ENCODE measurements at regions not wholly inside any gene's neighbourhood (a gene's known extent, or its start where the extent isn't known, plus 50 kb on each side); places are given as distances from the start of the nearest gene placed in this dataset.

DNA sequence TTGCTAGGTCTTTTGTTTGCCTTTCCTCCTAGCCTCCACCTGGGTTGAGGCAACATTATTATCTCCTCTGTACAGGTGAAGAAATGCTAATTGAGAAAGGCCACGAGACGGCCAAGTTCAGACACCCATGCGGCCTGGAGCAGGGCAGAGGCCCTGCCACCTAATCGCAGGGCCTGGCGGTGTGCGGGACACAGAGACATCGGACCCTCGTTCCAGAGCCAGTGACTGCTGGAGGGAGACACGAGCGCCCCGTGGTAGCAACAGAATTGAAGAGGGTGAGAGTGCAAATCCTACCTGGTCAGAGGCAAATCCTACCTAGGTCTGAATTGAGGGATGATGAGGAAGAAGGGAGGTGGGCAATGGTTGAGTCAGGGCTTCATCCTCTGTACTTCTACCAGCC is 113.8 kb upstream of the MEF2A start:
- H3K4me3 ChIP-seq (ENCODE audit: low read depth, low read length), result no peak overlapping the region
- TF ChIP-seq, protein P1, sequence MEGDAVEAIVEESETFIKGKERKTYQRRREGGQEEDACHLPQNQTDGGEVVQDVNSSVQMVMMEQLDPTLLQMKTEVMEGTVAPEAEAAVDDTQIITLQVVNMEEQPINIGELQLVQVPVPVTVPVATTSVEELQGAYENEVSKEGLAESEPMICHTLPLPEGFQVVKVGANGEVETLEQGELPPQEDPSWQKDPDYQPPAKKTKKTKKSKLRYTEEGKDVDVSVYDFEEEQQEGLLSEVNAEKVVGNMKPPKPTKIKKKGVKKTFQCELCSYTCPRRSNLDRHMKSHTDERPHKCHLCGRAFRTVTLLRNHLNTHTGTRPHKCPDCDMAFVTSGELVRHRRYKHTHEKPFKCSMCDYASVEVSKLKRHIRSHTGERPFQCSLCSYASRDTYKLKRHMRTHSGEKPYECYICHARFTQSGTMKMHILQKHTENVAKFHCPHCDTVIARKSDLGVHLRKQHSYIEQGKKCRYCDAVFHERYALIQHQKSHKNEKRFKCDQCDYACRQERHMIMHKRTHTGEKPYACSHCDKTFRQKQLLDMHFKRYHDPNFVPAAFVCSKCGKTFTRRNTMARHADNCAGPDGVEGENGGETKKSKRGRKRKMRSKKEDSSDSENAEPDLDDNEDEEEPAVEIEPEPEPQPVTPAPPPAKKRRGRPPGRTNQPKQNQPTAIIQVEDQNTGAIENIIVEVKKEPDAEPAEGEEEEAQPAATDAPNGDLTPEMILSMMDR (IDR thresholded peaks at IDR 0.05; ENCODE audit: insufficient read depth, low read length), result no peak
- no peak for DNase-seq (ENCODE audit: low read depth)

DNA sequence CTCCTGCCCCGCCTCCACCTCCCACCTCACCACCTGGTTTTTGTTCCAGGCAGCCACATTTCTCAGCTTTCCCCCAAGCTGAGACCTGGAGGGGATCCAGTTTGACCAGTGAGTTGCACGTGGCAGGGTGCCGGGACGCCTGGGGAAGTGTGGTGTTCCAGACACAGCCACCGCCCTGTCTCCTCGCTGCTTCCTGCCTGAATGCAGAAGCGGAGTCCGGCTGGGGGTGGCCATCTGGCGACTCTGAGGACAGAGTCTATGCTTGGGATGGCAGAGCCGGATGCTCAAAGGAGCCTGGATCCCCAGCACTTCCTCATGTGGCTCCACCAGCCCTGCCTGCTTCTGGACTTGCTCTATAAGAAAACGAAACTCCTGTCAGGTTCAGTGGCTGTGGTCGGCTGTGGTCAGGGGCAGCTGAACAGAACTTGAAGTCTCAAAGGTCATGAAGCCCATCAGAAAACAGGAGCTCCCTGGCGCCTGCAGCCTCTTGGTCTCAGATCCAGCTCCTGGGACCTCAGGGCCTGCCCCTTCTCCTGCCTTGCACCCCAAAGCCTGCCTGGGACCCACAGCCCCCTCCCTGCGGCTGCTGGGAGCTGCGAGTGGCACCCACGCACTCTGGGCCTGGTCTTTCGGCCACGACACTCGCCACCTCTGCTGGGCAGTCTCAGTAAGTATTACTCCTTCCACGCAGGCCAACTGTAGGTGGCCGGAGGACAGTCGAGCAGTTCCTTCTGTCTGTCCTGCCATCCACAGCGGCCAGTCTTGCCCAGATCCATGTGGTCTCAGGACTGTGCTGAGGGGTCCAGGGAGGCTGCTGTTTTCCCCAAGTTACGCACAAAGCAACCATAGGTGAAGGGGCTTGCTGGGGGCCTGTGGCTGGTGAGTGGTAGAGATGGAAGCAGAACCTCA is 112.8 kb upstream of the MEF2A start:
- TF ChIP-seq, protein P1 (IDR thresholded peaks at IDR 0.05; ENCODE audit: insufficient read depth, low read length), result no peak
- no peak overlapping the region for H3K4me3 ChIP-seq (ENCODE audit: low read depth, low read length)
- DNase-seq (ENCODE audit: low read depth), result peak; percentile 38

DNA sequence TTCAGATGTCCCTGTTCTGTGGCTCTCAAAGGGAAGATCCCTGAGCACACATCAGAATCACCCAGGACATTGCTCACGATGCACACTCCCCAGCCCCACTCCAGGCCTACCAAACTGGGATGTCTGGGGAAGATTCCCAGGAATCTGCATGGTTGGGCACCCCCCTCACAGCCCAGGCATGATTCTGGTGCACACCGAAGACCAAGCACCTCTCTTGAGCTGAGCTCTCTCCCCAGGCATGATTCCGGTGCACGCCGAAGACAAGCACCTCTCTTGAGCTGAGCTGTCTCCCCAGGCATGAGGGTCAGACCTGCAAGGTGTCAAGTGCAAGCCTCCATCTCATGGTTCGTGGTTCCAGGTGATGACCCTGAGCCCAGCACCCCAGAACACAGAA is 112.2 kb upstream of the MEF2A start:
- no peak for DNase-seq (ENCODE audit: low read depth)
- TF ChIP-seq, protein P1 (IDR thresholded peaks at IDR 0.05; ENCODE audit: insufficient read depth, low read length), result no peak
- no peak overlapping the region for H3K4me3 ChIP-seq (ENCODE audit: low read depth, low read length)

DNA sequence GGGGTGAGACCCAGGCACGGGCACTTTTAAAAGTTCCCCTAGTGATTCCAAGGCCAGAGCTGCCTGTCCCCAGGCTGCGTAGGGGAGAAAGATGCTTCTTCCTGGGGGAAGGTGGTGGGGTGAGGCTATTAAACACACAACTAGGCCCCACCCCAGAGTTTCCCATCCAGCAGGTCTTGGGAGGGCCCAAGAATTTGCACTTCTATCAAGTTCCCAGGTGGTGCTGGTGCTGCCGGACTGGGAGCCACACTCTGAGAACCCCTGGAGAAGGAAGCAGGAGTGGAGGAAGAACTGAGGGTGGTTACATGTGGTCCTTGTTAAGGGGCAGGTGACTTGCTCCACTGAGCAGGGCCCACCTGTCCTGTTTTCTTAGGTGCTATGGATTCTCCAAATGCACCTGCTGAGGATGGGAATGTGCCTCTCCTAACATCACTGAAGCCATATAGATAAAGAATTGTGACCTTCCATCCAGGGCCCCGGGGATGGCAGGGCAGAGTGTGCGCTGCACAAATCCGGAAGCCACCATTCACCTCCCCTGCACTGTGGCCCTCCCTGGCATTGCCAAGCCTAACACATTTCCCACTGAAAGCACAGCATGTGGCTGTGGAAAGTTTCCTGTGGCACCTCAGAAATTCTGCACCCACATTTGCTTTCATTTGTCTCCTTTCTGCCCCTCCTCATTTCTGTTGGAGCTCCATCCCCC is 111.5 kb upstream of the MEF2A start:
- no peak for DNase-seq (ENCODE audit: low read depth)
- no peak overlapping the region for H3K4me3 ChIP-seq (ENCODE audit: low read depth, low read length)
- TF ChIP-seq, protein P1 (IDR thresholded peaks at IDR 0.05; ENCODE audit: insufficient read depth, low read length), result no peak

DNA sequence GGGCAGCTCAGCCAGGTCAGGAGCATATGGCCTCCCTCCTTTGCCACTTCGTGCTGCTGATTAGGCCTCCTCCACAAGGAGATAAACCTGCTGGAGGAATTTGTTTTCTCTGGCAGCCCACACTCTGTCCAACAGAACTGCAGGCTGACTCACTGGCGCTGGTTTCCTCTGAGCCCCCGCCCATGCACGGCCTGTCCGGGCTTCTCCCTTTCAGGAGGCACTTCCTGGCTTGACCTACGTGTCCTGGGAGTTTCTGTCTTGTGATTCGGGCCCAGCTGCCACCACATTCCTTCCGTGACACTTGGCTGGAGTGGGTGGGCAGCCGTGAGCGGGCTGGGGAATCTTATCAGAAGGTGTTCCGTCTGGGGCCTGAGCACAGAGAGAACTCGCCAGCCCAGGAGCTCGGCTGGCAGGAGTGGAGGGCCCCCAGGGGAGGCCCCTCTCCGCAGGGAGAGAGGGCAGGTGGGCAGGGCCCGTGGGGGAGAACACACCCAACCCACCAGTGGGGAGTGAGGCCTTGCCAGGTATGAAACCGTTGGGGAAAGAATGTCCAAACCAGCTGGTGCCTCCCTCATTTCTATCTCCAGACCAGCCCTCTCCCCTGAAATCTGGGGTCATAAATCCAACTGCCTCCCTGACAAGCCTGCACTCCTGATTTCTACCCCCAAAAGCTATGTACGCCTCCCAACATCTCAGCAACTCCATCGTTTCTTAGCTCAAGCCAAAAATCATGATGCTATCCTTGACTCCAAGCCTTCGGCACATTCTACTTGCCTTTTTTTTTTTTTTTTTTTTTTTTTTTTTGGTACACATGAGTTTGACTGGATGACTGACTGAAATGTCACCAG is 110.6 kb upstream of the MEF2A start:
- TF ChIP-seq, protein P1 (IDR thresholded peaks at IDR 0.05; ENCODE audit: insufficient read depth, low read length), result peak; percentile 5
- H3K4me3 ChIP-seq (ENCODE audit: low read depth, low read length), result no peak overlapping the region
- DNase-seq (ENCODE audit: low read depth), result peak; percentile 98

DNA sequence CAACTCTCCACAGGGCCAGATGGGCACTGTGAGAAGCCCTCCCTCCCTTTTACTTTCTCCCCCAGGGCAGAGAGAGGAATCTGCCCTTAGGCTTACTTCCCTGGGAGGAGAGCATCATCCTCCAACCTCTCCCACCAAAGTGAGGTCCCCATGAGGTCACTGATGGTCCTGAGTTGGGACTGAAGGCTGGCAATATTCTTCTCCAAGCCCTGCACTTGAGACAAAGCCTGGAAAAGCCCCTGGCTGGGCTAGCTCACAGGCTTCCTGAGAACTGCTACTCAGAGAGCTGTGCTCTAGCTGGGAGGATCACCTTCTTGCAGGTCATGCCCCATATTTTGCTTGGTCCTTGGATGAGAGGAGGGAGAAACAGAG is 110.0 kb upstream of the MEF2A start:
- TF ChIP-seq, protein P1 (IDR thresholded peaks at IDR 0.05; ENCODE audit: insufficient read depth, low read length), result no peak
- no peak for DNase-seq (ENCODE audit: low read depth)
- no peak overlapping the region for H3K4me3 ChIP-seq (ENCODE audit: low read depth, low read length)

Measured in fibroblast of the aortic adventitia (primary cell).